Naive thymus-derived CD8-positive, alpha-beta T cell (primary cell): ENCODE measurements at regions not wholly inside any gene's neighbourhood (a gene's known extent, or its start where the extent isn't known, plus 50 kb on each side); places are given as distances from the start of the nearest gene placed in this dataset.
"Not testable (repeated sequence)": the region's sequence is repeated elsewhere in the genome, so short reads cannot be mapped to it uniquely, and the experiment has no call there.

Experiments
- ATAC-seq, 2 donors: fragments of 150-1000 bp; cut with Tn5 transposase in 1 of 2; sonication (Bioruptor Pico), chemical (Tn5 transposase) in 1 of 2; 1 replicate in 1 of 2; 2 replicates in 1 of 2; pipeline ENCODE4 v1.10.0; 2021; ENCODE audit warnings: mild to moderate bottlenecking in 2 of 2, moderate library complexity in 2 of 2
- POLR2A ChIA-PET: fragments of 350-600 bp; sonication (Branson Sonifier 250); formaldehyde crosslinking; loops from one replicate; lab custom pipeline; 2021; ENCODE audit warnings: antibody characterized with exemption; lab: Charles Lee
- DNase-seq, 10 donors: peaks; one replicate each; pipeline versions ENCODE4 v3.0.0 to v3.0.0-alpha.2; 2020 to 2022
- H3K27ac Mint-ChIP-seq, 10 donors: one replicate each; pipeline ENCODE4 v1.8.0; 2020 to 2022; ENCODE audit warnings: mild to moderate bottlenecking in 10 of 10, mixed read lengths in 10 of 10, moderate library complexity in 4 of 10, inconsistent platforms in 1 of 10
- H3K27me3 Mint-ChIP-seq, 5 donors: one replicate each; pipeline ENCODE4 v1.8.0; 2021 to 2022; ENCODE audit warnings: mixed read lengths in 5 of 5
- H3K36me3 Mint-ChIP-seq, 3 donors: one replicate each; pipeline ENCODE4 v1.8.0; 2020 to 2022; ENCODE audit warnings: mixed read lengths in 3 of 3, mild to moderate bottlenecking in 2 of 3, inconsistent platforms in 1 of 3
- H3K4me1 Mint-ChIP-seq, 4 donors: one replicate each; pipeline ENCODE4 v1.8.0; 2021 to 2022; ENCODE audit warnings: mixed read lengths in 4 of 4
- H3K4me3 Mint-ChIP-seq, 10 donors: one replicate each; pipeline ENCODE4 v1.8.0; 2020 to 2022; ENCODE audit warnings: mild to moderate bottlenecking in 10 of 10, mixed read lengths in 10 of 10, moderate library complexity in 6 of 10, inconsistent platforms in 1 of 10
- H3K9me3 Mint-ChIP-seq, 9 donors: one replicate each; pipeline ENCODE4 v1.8.0; 2020 to 2022; ENCODE audit warnings: mixed read lengths in 9 of 9, mild to moderate bottlenecking in 3 of 9, inconsistent platforms in 1 of 9, moderate library complexity in 1 of 9

GRCh38 chr4:108450236-108450898 is 170.0 kb upstream of the RPL34 start:
- Mint-ChIP-seq H3K27ac (no peak overlapping the region), H3K9me3 (no peaks in the 10 kb centered on the region), H3K4me1 (peaks cover 6 to 15% (median 13%) of the 10 kb centered on the region in 4 donors), H3K4me3 (no peak overlapping the region), H3K27me3 (peaks cover 0 to 3% (median 0%) of the 10 kb centered on the region in 5 donors), H3K36me3 (no peaks in the 10 kb centered on the region)
- ATAC-seq (no peak), DNase-seq (no peak)
- POLR2A ChIA-PET = no interaction called here

GRCh38 chr4:108449129-108449528 is 171.2 kb upstream of the RPL34 start:
- no peak for ATAC-seq
- no peak overlapping the region for H3K27ac Mint-ChIP-seq
- no peaks in the 10 kb centered on the region for H3K36me3 Mint-ChIP-seq
- peak overlapping the region in 1 of 10 donors; percentile 1 for H3K4me3 Mint-ChIP-seq
- peaks cover 6 to 16% (median 13%) of the 10 kb centered on the region in 4 donors for H3K4me1 Mint-ChIP-seq
- POLR2A ChIA-PET = interaction anchor here (1.0 kb wide), 1 partner anchor 9 kb away, joined by 4 read pairs; no protein-coding TSS in a partner anchor
- DNase-seq = no peak
- H3K9me3 Mint-ChIP-seq = no peaks in the 10 kb centered on the region
- peaks cover 0 to 3% (median 0%) of the 10 kb centered on the region in 5 donors for H3K27me3 Mint-ChIP-seq

GRCh38 chr4:108446556-108446955 is 173.8 kb upstream of the RPL34 start:
- Mint-ChIP-seq H3K4me3 (no peak overlapping the region), H3K36me3 (no peaks in the 10 kb centered on the region), H3K27ac (no peak overlapping the region), H3K27me3 (no peaks in the 10 kb centered on the region), H3K4me1 (peaks cover 6 to 33% (median 26%) of the 10 kb centered on the region in 4 donors), H3K9me3 (no peaks in the 10 kb centered on the region)
- no peak for DNase-seq
- POLR2A ChIA-PET = interaction anchor here (0.5 kb wide), 1 partner anchor 331 kb away, joined by 5 read pairs; no protein-coding TSS in a partner anchor
- no peak for ATAC-seq

GRCh38 chr4:108445716-108446115 is 174.7 kb upstream of the RPL34 start:
- peaks cover 14 to 41% (median 30%) of the 10 kb centered on the region in 4 donors for H3K4me1 Mint-ChIP-seq
- no peaks in the 10 kb centered on the region for H3K9me3 Mint-ChIP-seq
- DNase-seq (no peak), ATAC-seq (no peak)
- H3K4me3 Mint-ChIP-seq = no peak overlapping the region
- no peak overlapping the region for H3K27ac Mint-ChIP-seq
- no peaks in the 10 kb centered on the region for H3K27me3 Mint-ChIP-seq
- H3K36me3 Mint-ChIP-seq = no peaks in the 10 kb centered on the region
- POLR2A ChIA-PET = no interaction called here

- no peak for DNase-seq
- peaks cover 16 to 52% (median 39%) of the 10 kb centered on the region in 4 donors for H3K4me1 Mint-ChIP-seq
- no peak overlapping the region for H3K27ac Mint-ChIP-seq
Observed at GRCh38 chr4:108443585-108443984, 176.8 kb upstream of the RPL34 start.

GRCh38 chr4:108433832-108434231 is 186.5 kb upstream of the RPL34 start:
- peak in 8 of 10 donors; percentile 19 to 77 (median 54) for DNase-seq
- Mint-ChIP-seq H3K4me1 (peaks cover 39 to 71% (median 48%) of the 10 kb centered on the region in 4 donors), H3K36me3 (no peaks in the 10 kb centered on the region), H3K27me3 (no peaks in the 10 kb centered on the region), H3K27ac (peak overlapping the region; percentile 44 to 94 (median 84)), H3K4me3 (peak overlapping the region; percentile 13 to 75 (median 61)), H3K9me3 (peaks cover 0 to 5% (median 0%) of the 10 kb centered on the region in 9 donors)
- ATAC-seq = peak; percentile 81
- POLR2A ChIA-PET = no interaction called here

More at GRCh38 chr4:108443585-108443984, 176.8 kb upstream of the RPL34 start:
- ATAC-seq = no peak
- H3K36me3 Mint-ChIP-seq = no peaks in the 10 kb centered on the region
- POLR2A ChIA-PET = interaction anchor here (0.7 to 0.9 kb wide), 2 partner anchors 9 to 10 kb away, joined by 3 to 5 read pairs; no protein-coding TSS in a partner anchor
- H3K9me3 Mint-ChIP-seq = peaks cover 0 to under 1% (median 0%) of the 10 kb centered on the region in 9 donors
- no peaks in the 10 kb centered on the region for H3K27me3 Mint-ChIP-seq
- no peak overlapping the region for H3K4me3 Mint-ChIP-seq

- Mint-ChIP-seq H3K4me3 (peak overlapping the region; percentile 13 to 75 (median 61)), H3K27ac (peak overlapping the region; percentile 44 to 94 (median 84)), H3K4me1 (peaks cover 36 to 68% (median 46%) of the 10 kb centered on the region in 4 donors)
- H3K9me3 Mint-ChIP-seq, H3K36me3 Mint-ChIP-seq, H3K27me3 Mint-ChIP-seq, POLR2A ChIA-PET, ATAC-seq, DNase-seq: not testable (repeated sequence)
Observed at GRCh38 chr4:108433394-108433793, 187.0 kb upstream of the RPL34 start.

- DNase-seq (peak in 3 of 10 donors; percentile 7 to 17 (median 14)), ATAC-seq (peak; percentile 11 to 22)
- Mint-ChIP-seq H3K4me3 (peak overlapping the region in 4 of 10 donors; percentile 0 to 54 (median 2)), H3K36me3 (no peaks in the 10 kb centered on the region), H3K27me3 (no peaks in the 10 kb centered on the region), H3K4me1 (peaks cover 38 to 74% (median 49%) of the 10 kb centered on the region in 4 donors), H3K27ac (peak overlapping the region; percentile 1 to 90 (median 76)), H3K9me3 (peaks cover 0 to 2% (median 0%) of the 10 kb centered on the region in 9 donors)
- POLR2A ChIA-PET = no interaction called here
Observed at GRCh38 chr4:108432418-108432817, 188.0 kb upstream of the RPL34 start.

GRCh38 chr4:108431986-108432385 is 188.4 kb upstream of the RPL34 start:
- Mint-ChIP-seq H3K9me3 (peaks cover 0 to 2% (median 0%) of the 10 kb centered on the region in 9 donors), H3K4me1 (peaks cover 36 to 73% (median 49%) of the 10 kb centered on the region in 4 donors), H3K4me3 (peak overlapping the region in 2 of 10 donors; percentile 0 to 5), H3K27me3 (no peaks in the 10 kb centered on the region), H3K27ac (peak overlapping the region; percentile 1 to 90 (median 76)), H3K36me3 (no peaks in the 10 kb centered on the region)
- no peak for DNase-seq
- POLR2A ChIA-PET = interaction anchor here (0.5 kb wide), 1 partner anchor 101 kb away, joined by 3 read pairs; no protein-coding TSS in a partner anchor
- ATAC-seq = no peak

- H3K9me3 Mint-ChIP-seq = peaks cover 0 to 2% (median 0%) of the 10 kb centered on the region in 9 donors
- peaks cover 36 to 75% (median 54%) of the 10 kb centered on the region in 4 donors for H3K4me1 Mint-ChIP-seq
- peak overlapping the region in 4 of 10 donors; percentile 30 to 85 (median 72) for H3K27ac Mint-ChIP-seq
- no peaks in the 10 kb centered on the region for H3K27me3 Mint-ChIP-seq
- POLR2A ChIA-PET = interaction anchor here (0.6 kb wide), 1 partner anchor 242 kb away, joined by 4 read pairs; no protein-coding TSS in a partner anchor
- H3K36me3 Mint-ChIP-seq = no peaks in the 10 kb centered on the region
- ATAC-seq (no peak), DNase-seq (no peak)
- no peak overlapping the region for H3K4me3 Mint-ChIP-seq
Observed at GRCh38 chr4:108430921-108431320, 189.5 kb upstream of the RPL34 start.

- DNase-seq (no peak), ATAC-seq (no peak)
- Mint-ChIP-seq H3K27ac (peak overlapping the region in 5 of 10 donors; percentile 7 to 66 (median 45)), H3K27me3 (no peaks in the 10 kb centered on the region), H3K36me3 (no peaks in the 10 kb centered on the region), H3K4me3 (no peak overlapping the region), H3K9me3 (peaks cover 0 to 2% (median 0%) of the 10 kb centered on the region in 9 donors), H3K4me1 (peaks cover 33 to 67% (median 48%) of the 10 kb centered on the region in 4 donors)
- POLR2A ChIA-PET = interaction anchor here (0.5 kb wide), 1 partner anchor 314 kb away, joined by 4 read pairs; no protein-coding TSS in a partner anchor
Observed at GRCh38 chr4:108429662-108430061, 190.7 kb upstream of the RPL34 start.

GRCh38 chr4:108428923-108429322 is 191.5 kb upstream of the RPL34 start:
- H3K27me3 Mint-ChIP-seq = no peaks in the 10 kb centered on the region
- no peaks in the 10 kb centered on the region for H3K36me3 Mint-ChIP-seq
- peaks cover 28 to 59% (median 42%) of the 10 kb centered on the region in 4 donors for H3K4me1 Mint-ChIP-seq
- POLR2A ChIA-PET = no interaction called here
- DNase-seq = no peak
- H3K9me3 Mint-ChIP-seq = peaks cover 0 to 2% (median 0%) of the 10 kb centered on the region in 9 donors
- ATAC-seq = no peak
- peak overlapping the region in 6 of 10 donors; percentile 41 to 79 (median 50) for H3K27ac Mint-ChIP-seq
- H3K4me3 Mint-ChIP-seq = no peak overlapping the region
